Spleen (tissue), 11 donors: ENCODE measurements at regions not wholly inside any gene's neighbourhood (a gene's known extent, or its start where the extent isn't known, plus 50 kb on each side); places are given as distances from the start of the nearest gene placed in this dataset.
A peak's percentile ranks its signal among the peaks of the same experiment; 100 is the strongest.

Experiments
- DNase-seq: peaks from one replicate; pipeline ENCODE4 v3.0.0-alpha.2; 2020
- H3K27ac ChIP-seq, 8 donors: fragments of 200-600 bp; sonication (generic) in 7 of 8; 1 replicate in 4 of 8; 2 replicates in 4 of 8; pipeline versions ENCODE4 v1.5.0 to v1.8.0; 2016 to 2021; ENCODE audit warnings: inconsistent platforms in 4 of 8, mild to moderate bottlenecking in 4 of 8, moderate library complexity in 1 of 8
- H3K27me3 ChIP-seq, 7 donors: fragments of 200-600 bp; sonication (generic) in 6 of 7; replicated peaks in 1 of 7; 1 replicate in 4 of 7; 2 replicates in 3 of 7; pipeline versions ENCODE4 v1.5.0 to v1.8.0; 2016 to 2021; ENCODE audit warnings: inconsistent platforms in 3 of 7, mild to moderate bottlenecking in 1 of 7
- H3K36me3 ChIP-seq, 6 donors: fragments of 200-600 bp; sonication (generic) in 5 of 6; 1 replicate in 4 of 6; 2 replicates in 2 of 6; pipeline versions ENCODE4 v1.5.0 to v1.8.0; 2016 to 2021; ENCODE audit warnings: inconsistent platforms in 2 of 6
- H3K4me1 ChIP-seq, 6 donors: fragments of 200-600 bp; sonication (generic) in 5 of 6; 1 replicate in 3 of 6; 2 replicates in 3 of 6; pipeline versions ENCODE4 v1.5.0 to v1.8.0; 2016 to 2021; ENCODE audit warnings: inconsistent platforms in 3 of 6
- H3K4me3 ChIP-seq, 8 donors: fragments of 200-600 bp; sonication (generic) in 7 of 8; 1 replicate in 4 of 8; 2 replicates in 4 of 8; pipeline versions ENCODE4 v1.5.0 to v1.8.0; 2016 to 2021; ENCODE audit warnings: inconsistent platforms in 4 of 8, mild to moderate bottlenecking in 4 of 8, moderate library complexity in 2 of 8
- H3K9me3 ChIP-seq, 8 donors: fragments of 200-600 bp; sonication (generic) in 7 of 8; 1 replicate in 4 of 8; 2 replicates in 4 of 8; pipeline versions ENCODE4 v1.5.0 to v1.8.0; 2016 to 2021; ENCODE audit warnings: inconsistent platforms in 4 of 8
- POLR2A ChIP-seq, 3 donors: fragments of 450-650 bp; IDR thresholded peaks; one replicate each; pipeline ENCODE4 v1.5.1; 2017; ENCODE audit warnings: antibody characterized with exemption in 3 of 3, mild to moderate bottlenecking in 1 of 3
- POLR2AphosphoS5 ChIP-seq, 3 donors: sonication (generic); formaldehyde crosslinking; IDR thresholded peaks; one replicate each; pipeline ENCODE4 v1.5.1; 2017; ENCODE audit warnings: antibody characterized with exemption in 3 of 3
- WGBS, 5 donors: extraction: QIAGEN DNeasy Blood & Tissue Kit in 3 of 5; methylation state at CpG; one replicate each; pipeline versions ENCODE4 v1.1.5 to v1.1.7; 2013 to 2018; 5-methylcytosine and 5-hydroxymethylcytosine counted together
- intact Hi-C: fragments of 100-400 bp; cut with DNase I; formaldehyde crosslinking; loops from one replicate; pipeline ENCODE4 v1.15.0; 2023; ENCODE audit warnings: low total_unique reads
- TF ChIP-seq, protein P1 (sequence below), 11 experiments: fragments of 200-600 bp in 7 of 11; fragments of 450-650 bp in 4 of 11; sonication (generic) in 4 of 11; IDR thresholded peaks in 8 of 11; conservative IDR thresholded peaks in 3 of 11; 1 replicate in 7 of 11; 2 replicates in 4 of 11; pipeline versions ENCODE4 v1.4.0 to v1.8.0; 2016 to 2021; ENCODE audit warnings: antibody characterized with exemption in 11 of 11, inconsistent platforms in 4 of 11, mild to moderate bottlenecking in 1 of 11
- donor health status: healthy with polysubstance abuse.
- donor health status: DM: no; HTN: no; CAD: no; lungs with moderate emphysema.
- donor health status: DM: no; HTN: no; CAD: no.
- donor health status: Bipolar disorder and iron deficiency.
- donor health status: healthy.
- donor health status: DM: no; HTN: no; CAD: no.
- donor health status: DM: yes; HTN: yes; CAD: no.

- H3K4me1 ChIP-seq, result no peaks in the 10 kb centered on the region
- peaks cover 0 to 39% (median 4%) of the 10 kb centered on the region in 7 donors for H3K27me3 ChIP-seq
- DNase-seq, result no peak
- intact Hi-C loops, result no loop called here
- no peak for TF ChIP-seq POLR2A (IDR thresholded peaks at IDR 0.05)
- peak in 1 of 3 donors; percentile 11 for TF ChIP-seq POLR2AphosphoS5 (IDR thresholded peaks at IDR 0.05)
- no peaks in the 10 kb centered on the region for H3K36me3 ChIP-seq
- peak overlapping the region in 4 of 8 donors; percentile 10 to 52 (median 20) for H3K4me3 ChIP-seq
- H3K9me3 ChIP-seq, result no peaks in the 10 kb centered on the region
- H3K27ac ChIP-seq, result no peak overlapping the region
- WGBS, 5 donors, result 21 to 26% (median 23%) methylated on average over 45 to 50 of the region's 50 CpGs
Measured at GRCh38 chr15:96947296-96948229, 617.1 kb downstream of the NR2F2 start.

DNA sequence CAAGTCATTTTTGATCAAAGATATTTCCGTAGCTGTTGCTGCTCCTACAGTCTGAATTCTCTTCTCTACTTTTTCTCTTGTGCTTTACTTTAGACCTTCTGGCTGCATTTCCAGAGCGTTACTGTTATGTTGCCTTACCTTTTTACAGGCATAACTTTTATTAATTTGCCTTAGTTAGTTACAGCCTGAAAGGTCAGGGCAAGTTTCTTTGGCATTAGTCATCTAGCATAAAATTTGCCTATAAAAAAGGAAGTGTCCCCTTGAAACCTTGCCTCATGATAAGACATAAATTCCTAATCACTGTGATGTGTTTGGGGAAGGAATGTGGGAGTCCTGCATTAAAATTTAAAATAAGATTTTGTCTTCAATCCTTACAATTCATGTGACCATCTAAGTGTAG, 618.5 kb downstream of the NR2F2 start:
- H3K36me3 ChIP-seq, result no peaks in the 10 kb centered on the region
- H3K4me1 ChIP-seq, result no peaks in the 10 kb centered on the region
- DNase-seq, result no peak
- no peak for TF ChIP-seq POLR2AphosphoS5 (IDR thresholded peaks at IDR 0.05)
- TF ChIP-seq POLR2A (IDR thresholded peaks at IDR 0.05), result no peak
- TF ChIP-seq, protein P1, sequence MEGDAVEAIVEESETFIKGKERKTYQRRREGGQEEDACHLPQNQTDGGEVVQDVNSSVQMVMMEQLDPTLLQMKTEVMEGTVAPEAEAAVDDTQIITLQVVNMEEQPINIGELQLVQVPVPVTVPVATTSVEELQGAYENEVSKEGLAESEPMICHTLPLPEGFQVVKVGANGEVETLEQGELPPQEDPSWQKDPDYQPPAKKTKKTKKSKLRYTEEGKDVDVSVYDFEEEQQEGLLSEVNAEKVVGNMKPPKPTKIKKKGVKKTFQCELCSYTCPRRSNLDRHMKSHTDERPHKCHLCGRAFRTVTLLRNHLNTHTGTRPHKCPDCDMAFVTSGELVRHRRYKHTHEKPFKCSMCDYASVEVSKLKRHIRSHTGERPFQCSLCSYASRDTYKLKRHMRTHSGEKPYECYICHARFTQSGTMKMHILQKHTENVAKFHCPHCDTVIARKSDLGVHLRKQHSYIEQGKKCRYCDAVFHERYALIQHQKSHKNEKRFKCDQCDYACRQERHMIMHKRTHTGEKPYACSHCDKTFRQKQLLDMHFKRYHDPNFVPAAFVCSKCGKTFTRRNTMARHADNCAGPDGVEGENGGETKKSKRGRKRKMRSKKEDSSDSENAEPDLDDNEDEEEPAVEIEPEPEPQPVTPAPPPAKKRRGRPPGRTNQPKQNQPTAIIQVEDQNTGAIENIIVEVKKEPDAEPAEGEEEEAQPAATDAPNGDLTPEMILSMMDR (IDR thresholded peaks at IDR 0.05 in 8 of 11, conservative IDR thresholded peaks at IDR 0.05 in 3 of 11), result no peak
- no peak overlapping the region for H3K4me3 ChIP-seq
- peaks cover 0 to 39% (median 4%) of the 10 kb centered on the region in 7 donors for H3K27me3 ChIP-seq
- no peak overlapping the region for H3K27ac ChIP-seq
- intact Hi-C loops, result no loop called here
- WGBS, 5 donors, result 79 to 88% (median 81%) methylated on average over 2 of the region's 2 CpGs
- H3K9me3 ChIP-seq, result peaks cover 0 to 5% (median 0%) of the 10 kb centered on the region in 8 donors

- Histone ChIP-seq H3K4me3 (no peak overlapping the region), H3K9me3 (peaks cover 0 to 2% (median 0%) of the 10 kb centered on the region in 8 donors), H3K27ac (no peak overlapping the region), H3K36me3 (no peaks in the 10 kb centered on the region), H3K4me1 (no peaks in the 10 kb centered on the region), H3K27me3 (no peaks in the 10 kb centered on the region)
- intact Hi-C loops, result no loop called here
- TF ChIP-seq, protein P1 (IDR thresholded peaks at IDR 0.05 in 8 of 11, conservative IDR thresholded peaks at IDR 0.05 in 3 of 11), result no peak
- TF ChIP-seq POLR2A (IDR thresholded peaks at IDR 0.05) (no peak), POLR2AphosphoS5 (IDR thresholded peaks at IDR 0.05) (no peak)
- no peak for DNase-seq
- WGBS, 5 donors, result 40 to 64% (median 49%) methylated on average over 2 of the region's 2 CpGs
Measured at GRCh38 chr15:96958721-96959120, 628.2 kb downstream of the NR2F2 start.

GRCh38 chr15:96959501-96959900, 629.0 kb downstream of the NR2F2 start:
- Histone ChIP-seq H3K36me3 (no peaks in the 10 kb centered on the region), H3K27me3 (no peaks in the 10 kb centered on the region), H3K9me3 (no peaks in the 10 kb centered on the region), H3K4me3 (no peak overlapping the region), H3K4me1 (no peaks in the 10 kb centered on the region), H3K27ac (no peak overlapping the region)
- intact Hi-C loops, result no loop called here
- TF ChIP-seq POLR2AphosphoS5 (IDR thresholded peaks at IDR 0.05), result no peak
- TF ChIP-seq, protein P1 (IDR thresholded peaks at IDR 0.05 in 8 of 11, conservative IDR thresholded peaks at IDR 0.05 in 3 of 11), result no peak
- no peak for TF ChIP-seq POLR2A (IDR thresholded peaks at IDR 0.05)
- 71 to 86% (median 73%) methylated on average over 6 of the region's 6 CpGs for WGBS, 5 donors
- DNase-seq, result no peak
